Effector memory CD4-positive, alpha-beta T cell (primary cell): ENCODE measurements at regions not wholly inside any gene's neighbourhood (a gene's known extent, or its start where the extent isn't known, plus 50 kb on each side); places are given as distances from the start of the nearest gene placed in this dataset.

Experiments used
- DNase-seq, 3 donors: peaks; one replicate each; pipeline ENCODE4 v3.0.0-alpha.2; 2020
- H3K27ac ChIP-seq: 2 replicates; pipeline ENCODE4 v1.7.0; 2013; ENCODE audit warnings: mild to moderate bottlenecking, low read length, moderate library complexity; ENCODE audit not compliant: insufficient read depth, poor library complexity, severe bottlenecking
- H3K27me3 ChIP-seq: replicated peaks from 2 replicates; pipeline ENCODE4 v1.7.0; 2013; ENCODE audit warnings: mild to moderate bottlenecking, low read length; ENCODE audit not compliant: insufficient read depth, control insufficient read depth, poor library complexity, severe bottlenecking
- H3K36me3 ChIP-seq: 2 replicates; pipeline ENCODE4 v1.7.0; 2013; ENCODE audit warnings: mild to moderate bottlenecking, low read length, moderate library complexity; ENCODE audit not compliant: control insufficient read depth, insufficient read depth
- H3K4me1 ChIP-seq: 2 replicates; pipeline ENCODE4 v1.7.0; 2013; ENCODE audit warnings: low read length, mild to moderate bottlenecking; ENCODE audit not compliant: control insufficient read depth, insufficient read depth, poor library complexity, severe bottlenecking
- H3K4me3 ChIP-seq: 2 replicates; pipeline ENCODE4 v1.7.0; 2013; ENCODE audit warnings: low read length, low read depth, mild to moderate bottlenecking; ENCODE audit not compliant: insufficient read depth, poor library complexity, severe bottlenecking
- H3K9me3 ChIP-seq: 2 replicates; pipeline ENCODE4 v1.7.0; 2013; ENCODE audit warnings: mild to moderate bottlenecking, low read length, moderate library complexity; ENCODE audit not compliant: control insufficient read depth

DNA sequence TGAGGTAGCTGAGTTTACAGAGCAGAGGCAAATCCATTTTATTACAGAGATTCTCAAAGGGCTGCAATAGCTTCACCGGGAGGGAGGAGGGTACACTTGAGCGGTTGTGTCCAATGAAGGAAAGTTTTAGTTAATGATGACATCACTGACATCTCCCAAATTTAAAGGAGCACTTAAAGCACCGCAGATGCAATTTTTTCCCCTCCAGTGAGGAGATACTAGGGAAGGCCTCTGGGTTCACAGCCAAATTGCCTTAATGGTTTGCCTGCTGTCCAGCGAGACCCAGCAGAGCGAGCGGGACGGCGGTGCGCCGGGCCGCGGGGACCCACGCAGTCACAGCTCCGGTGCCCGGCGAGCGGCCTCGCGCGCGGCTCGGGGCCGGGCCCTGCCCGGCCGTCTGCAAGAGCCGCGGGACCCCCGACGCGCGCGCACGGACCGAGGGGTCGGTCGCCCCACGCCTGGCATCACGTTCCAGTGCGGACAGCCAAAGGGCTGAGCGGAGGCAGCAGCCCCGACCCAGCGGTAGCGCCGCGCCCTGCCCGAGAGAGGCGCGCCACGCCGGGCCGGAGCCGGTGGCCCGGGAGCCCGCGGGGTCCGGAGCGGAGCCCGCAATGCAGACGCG is 160.5 kb upstream of the CHRNA7 start:
- DNase-seq: no peak
- Histone ChIP-seq H3K4me3 (no peak overlapping the region), H3K9me3 (no peaks in the 10 kb centered on the region), H3K36me3 (no peaks in the 10 kb centered on the region), H3K27ac (no peak overlapping the region), H3K4me1 (peaks cover 5% of the 10 kb centered on the region), H3K27me3 (no peaks in the 10 kb centered on the region)

DNA sequence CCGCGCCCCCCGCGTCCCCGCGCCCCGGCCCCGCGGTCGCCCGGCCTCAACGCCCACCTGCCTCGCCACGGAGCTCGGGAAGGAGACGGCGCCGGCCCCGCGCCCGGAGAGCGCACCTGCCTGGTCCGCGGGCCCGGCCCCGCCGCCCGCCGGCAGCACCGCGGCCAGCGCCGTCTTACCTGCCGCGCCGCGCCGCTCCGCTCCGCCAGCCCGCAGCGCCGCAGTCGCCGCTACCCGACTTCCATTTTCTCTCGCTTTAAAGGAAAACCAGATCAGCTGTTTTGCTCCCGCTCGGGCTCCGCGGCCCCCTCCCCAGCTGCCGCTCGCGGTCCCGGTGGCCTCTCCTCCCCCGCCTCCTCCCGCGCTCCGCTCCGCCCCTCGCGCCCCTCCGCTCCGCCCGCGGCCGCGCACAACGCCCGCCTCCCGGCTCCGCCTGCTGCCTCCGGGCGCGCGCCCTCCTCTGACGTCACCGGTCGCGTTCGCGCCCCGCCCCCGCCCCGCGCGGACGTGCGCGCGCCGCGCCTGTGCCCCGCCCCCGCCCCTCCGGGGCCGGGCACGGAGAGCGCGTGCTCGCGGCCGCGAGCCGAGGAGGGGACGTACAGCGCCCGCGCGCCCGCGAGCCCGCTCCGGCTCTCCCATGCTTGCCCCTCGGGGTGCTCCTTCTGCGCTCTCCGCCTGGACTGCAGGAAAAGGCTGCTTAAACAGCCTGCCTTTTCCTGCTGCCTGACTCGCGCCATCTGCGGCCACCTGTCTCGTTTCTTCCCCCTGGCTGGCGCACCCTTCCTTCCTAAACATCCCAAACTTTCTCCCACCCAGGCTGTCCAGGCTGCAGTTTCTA is 159.8 kb upstream of the CHRNA7 start, which contains the start of gene OTUD7A:
TSS of gene OTUD7A (minus strand) at position 346 of the 838 bp plus-strand sequence.
- Histone ChIP-seq H3K4me3 (peak within 1 kb of the TSS; percentile 45), H3K36me3 (no peaks in the 10 kb centered on the region), H3K27ac (peak within 1 kb of the TSS; percentile 53), H3K4me1 (peaks cover 5% of the 10 kb centered on the region), H3K27me3 (no peaks in the 10 kb centered on the region), H3K9me3 (no peaks in the 10 kb centered on the region)
- peak; percentile 74 to 78 (median 76) for DNase-seq

GRCh38 chr15:31871166-31871886 is 159.0 kb upstream of the CHRNA7 start:
- DNase-seq: no peak
- Histone ChIP-seq H3K36me3 (no peaks in the 10 kb centered on the region), H3K4me1 (peaks cover 5% of the 10 kb centered on the region), H3K27me3 (no peaks in the 10 kb centered on the region), H3K4me3 (peak overlapping the region; percentile 45), H3K27ac (peak overlapping the region; percentile 53), H3K9me3 (no peaks in the 10 kb centered on the region)

DNA sequence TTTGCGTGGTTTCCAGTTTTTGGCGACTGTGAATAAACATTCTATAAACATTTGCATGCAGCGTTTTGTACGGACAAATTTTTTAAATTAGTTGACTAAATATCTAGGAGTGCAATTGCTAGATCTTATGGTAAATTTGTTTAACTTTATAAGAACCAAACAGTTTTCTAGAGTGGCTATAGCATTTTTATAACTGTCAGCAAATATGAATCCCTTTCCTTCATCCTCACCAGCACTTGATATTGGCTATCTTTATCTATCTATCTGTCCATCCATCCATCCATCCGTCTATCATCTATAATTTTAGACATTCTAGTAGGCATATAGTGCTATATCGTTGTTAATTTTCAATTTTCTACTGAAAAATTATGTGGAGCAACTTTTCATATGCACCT is 158.4 kb upstream of the CHRNA7 start:
- Histone ChIP-seq H3K4me1 (peaks cover 5% of the 10 kb centered on the region), H3K27ac (no peak overlapping the region), H3K4me3 (no peak overlapping the region), H3K36me3 (no peaks in the 10 kb centered on the region), H3K9me3 (no peaks in the 10 kb centered on the region), H3K27me3 (no peaks in the 10 kb centered on the region)
- DNase-seq: no peak

GRCh38 chr15:31887246-31887645 is 143.1 kb upstream of the CHRNA7 start:
- H3K9me3 ChIP-seq: no peaks in the 10 kb centered on the region
- no peak for DNase-seq
- H3K4me3 ChIP-seq: no peak overlapping the region
- H3K4me1 ChIP-seq: no peaks in the 10 kb centered on the region
- no peak overlapping the region for H3K27ac ChIP-seq
- no peaks in the 10 kb centered on the region for H3K27me3 ChIP-seq
- no peaks in the 10 kb centered on the region for H3K36me3 ChIP-seq

- H3K9me3 ChIP-seq: no peaks in the 10 kb centered on the region
- H3K27ac ChIP-seq: no peak overlapping the region
- no peaks in the 10 kb centered on the region for H3K27me3 ChIP-seq
- H3K4me1 ChIP-seq: no peaks in the 10 kb centered on the region
- no peak overlapping the region for H3K4me3 ChIP-seq
- DNase-seq: no peak
- H3K36me3 ChIP-seq: no peaks in the 10 kb centered on the region
These were observed 137.8 kb upstream of the CHRNA7 start for GRCh38 chr15:31892513-31892912.

- H3K4me3 ChIP-seq: no peak overlapping the region
- H3K27me3 ChIP-seq: no peaks in the 10 kb centered on the region
- no peaks in the 10 kb centered on the region for H3K4me1 ChIP-seq
- no peak overlapping the region for H3K27ac ChIP-seq
- no peaks in the 10 kb centered on the region for H3K9me3 ChIP-seq
- no peaks in the 10 kb centered on the region for H3K36me3 ChIP-seq
- DNase-seq: no peak
These were observed 136.5 kb upstream of the CHRNA7 start for GRCh38 chr15:31893780-31894179.

DNA sequence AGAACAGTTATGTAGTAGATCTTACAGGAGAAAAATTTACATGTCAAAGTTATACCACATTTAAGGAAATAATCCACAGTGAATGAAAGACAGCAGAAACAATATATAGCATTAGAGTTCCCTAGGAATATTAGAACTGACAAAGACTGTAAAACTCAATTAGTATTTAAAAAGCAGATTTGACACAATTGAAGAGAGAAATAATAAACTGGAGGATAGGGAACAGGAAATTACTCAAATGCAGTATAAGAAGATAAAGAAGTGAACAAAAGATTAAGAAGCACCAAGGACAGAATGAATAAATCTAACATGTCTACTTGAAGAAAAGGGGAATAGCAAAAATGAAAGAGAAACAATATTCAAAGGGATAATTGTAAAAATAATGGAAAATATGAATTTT is 132.6 kb upstream of the CHRNA7 start:
- H3K36me3 ChIP-seq: no peaks in the 10 kb centered on the region

DNA sequence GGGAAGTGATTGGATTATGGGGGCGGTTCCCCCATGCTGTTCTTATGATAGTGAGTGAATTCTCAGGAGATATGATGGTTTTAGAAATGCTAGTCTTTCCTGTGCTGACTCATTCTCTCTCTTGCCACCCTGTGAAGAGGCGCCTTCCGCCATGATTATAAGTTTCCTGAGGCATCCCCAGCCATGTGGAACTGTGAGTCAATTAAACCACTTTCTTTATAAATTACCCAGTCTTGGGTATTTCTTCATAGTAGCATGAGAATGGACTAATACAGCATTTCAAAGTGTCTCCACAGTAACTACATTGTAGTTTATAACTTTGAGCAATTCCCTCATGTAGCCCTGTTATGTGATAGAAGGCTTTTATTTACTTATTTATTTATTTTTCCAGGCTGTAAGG is 128.8 kb upstream of the CHRNA7 start:
- H3K4me1 ChIP-seq: no peaks in the 10 kb centered on the region
- no peaks in the 10 kb centered on the region for H3K27me3 ChIP-seq
- no peak overlapping the region for H3K4me3 ChIP-seq
- no peak overlapping the region for H3K27ac ChIP-seq
- no peak for DNase-seq
- no peaks in the 10 kb centered on the region for H3K9me3 ChIP-seq
- H3K36me3 ChIP-seq: no peaks in the 10 kb centered on the region

More for the DNA sequence above, 132.6 kb upstream of the CHRNA7 start:
- Histone ChIP-seq H3K4me3 (no peak overlapping the region), H3K27ac (no peak overlapping the region), H3K27me3 (no peaks in the 10 kb centered on the region), H3K9me3 (no peaks in the 10 kb centered on the region), H3K4me1 (no peaks in the 10 kb centered on the region)
- no peak for DNase-seq

- H3K4me1 ChIP-seq: no peaks in the 10 kb centered on the region
- DNase-seq: no peak
- H3K27ac ChIP-seq: no peak overlapping the region
- no peaks in the 10 kb centered on the region for H3K9me3 ChIP-seq
- no peak overlapping the region for H3K4me3 ChIP-seq
- H3K27me3 ChIP-seq: no peaks in the 10 kb centered on the region
- no peaks in the 10 kb centered on the region for H3K36me3 ChIP-seq
These were observed 125.3 kb upstream of the CHRNA7 start for GRCh38 chr15:31905054-31905453.
